Left cardiac atrium (tissue), 4 donors: ENCODE measurements at regions not wholly inside any gene's neighbourhood (a gene's known extent, or its start where the extent isn't known, plus 50 kb on each side); places are given as distances from the start of the nearest gene placed in this dataset.
"Not testable (repeated sequence)": the region's sequence is repeated elsewhere in the genome, so short reads cannot be mapped to it uniquely, and the experiment has no call there.

Experiments
- ATAC-seq, 2 donors: fragments of 200-7000 bp; cut with Tn5 transposase; one replicate each; pipeline ENCODE4 v1.9.1; 2020; ENCODE audit warnings: mild to moderate bottlenecking in 2 of 2, moderate library complexity in 2 of 2
- DNase-seq: peaks from one replicate; pipeline ENCODE4 v3.0.0-alpha.2; 2020
- intact Hi-C, 2 donors: fragments of 100-400 bp; cut with DNase I; formaldehyde crosslinking; loops; one replicate each; pipeline versions ENCODE4 v1.14.1 to v1.15.1; 2022 to 2023
- donor health status: DM: no; HTN: yes; CAD: no.
- donor health status: DM: no; HTN: yes; CAD: no; lungs with severe emphysema.
- donor health status: DM: yes; HTN: yes; CAD: no.
- donor health status: Dilated cardiomyopathy.

GRCh38 chr4:189010452-189011217 lies 871.4 kb downstream of the TRIML1 start:
- intact Hi-C loops, ATAC-seq, DNase-seq: not testable (repeated sequence)

GRCh38 chr4:189021831-189022230 lies 882.6 kb downstream of the TRIML1 start:
- intact Hi-C loops: no loop called here
- no peak for ATAC-seq
- no peak for DNase-seq

- ATAC-seq (no peak), DNase-seq (no peak)
- intact Hi-C loops: no loop called here
Measured at GRCh38 chr4:189022440-189023035, 883.3 kb downstream of the TRIML1 start.

GRCh38 chr4:189029976-189030504 lies 890.8 kb downstream of the TRIML1 start:
- intact Hi-C loops: no loop called here
- no peak for ATAC-seq
- DNase-seq: no peak

GRCh38 chr4:189032606-189033338 lies 893.5 kb downstream of the TRIML1 start:
- ATAC-seq (no peak), DNase-seq (no peak)
- intact Hi-C loops: no loop called here

- intact Hi-C loops: no loop called here
- ATAC-seq (no peak), DNase-seq (no peak)
Measured at GRCh38 chr4:189033801-189034347, 894.6 kb downstream of the TRIML1 start.

GRCh38 chr4:189035091-189035490 lies 895.9 kb downstream of the TRIML1 start:
- no peak for DNase-seq
- ATAC-seq: no peak
- intact Hi-C loops: no loop called here

- intact Hi-C loops: no loop called here
- no peak for ATAC-seq
Measured at GRCh38 chr4:189035654-189036053, 896.4 kb downstream of the TRIML1 start.

GRCh38 chr4:189036906-189037305 lies 897.7 kb downstream of the TRIML1 start:
- intact Hi-C loops: no loop called here
- DNase-seq (no peak), ATAC-seq (no peak)

More at GRCh38 chr4:189035654-189036053, 896.4 kb downstream of the TRIML1 start:
- DNase-seq: no peak

GRCh38 chr4:189046642-189047041 lies 894.0 kb upstream of the FRG1 start:
- intact Hi-C loops: no loop called here

GRCh38 chr4:189048119-189048518 lies 892.6 kb upstream of the FRG1 start:
- ATAC-seq: no peak

More at GRCh38 chr4:189046642-189047041, 894.0 kb upstream of the FRG1 start:
- ATAC-seq: no peak
- no peak for DNase-seq

GRCh38 chr4:189049682-189050081 lies 891.0 kb upstream of the FRG1 start:
- intact Hi-C loops: no loop called here
- DNase-seq (no peak), ATAC-seq (no peak)

More at GRCh38 chr4:189048119-189048518, 892.6 kb upstream of the FRG1 start:
- intact Hi-C loops: no loop called here
- DNase-seq: no peak

- ATAC-seq (no peak), DNase-seq (no peak)
- intact Hi-C loops: no loop called here
Measured at GRCh38 chr4:189050643-189051042, 890.0 kb upstream of the FRG1 start.

- no peak for ATAC-seq
- intact Hi-C loops: no loop called here
- no peak for DNase-seq
Measured at GRCh38 chr4:189053621-189054020, 887.1 kb upstream of the FRG1 start.

- no peak for DNase-seq
- ATAC-seq: no peak
- intact Hi-C loops: no loop called here
Measured at GRCh38 chr4:189060104-189060503, 880.6 kb upstream of the FRG1 start.

- ATAC-seq (no peak), DNase-seq (no peak)
- intact Hi-C loops: no loop called here
Measured at GRCh38 chr4:189062047-189062820, 878.4 kb upstream of the FRG1 start.

- ATAC-seq (no peak), DNase-seq (no peak)
- intact Hi-C loops: no loop called here
Measured at GRCh38 chr4:189069772-189070171, 870.9 kb upstream of the FRG1 start.

GRCh38 chr4:189071241-189071640 lies 869.4 kb upstream of the FRG1 start:
- intact Hi-C loops: no loop called here

GRCh38 chr4:189073739-189074138 lies 866.9 kb upstream of the FRG1 start:
- intact Hi-C loops: no loop called here
- ATAC-seq: no peak
- no peak for DNase-seq

More at GRCh38 chr4:189071241-189071640, 869.4 kb upstream of the FRG1 start:
- DNase-seq: no peak
- ATAC-seq: no peak
